Peyer's patch (tissue), 4 donors: ENCODE measurements at regions not wholly inside any gene's neighbourhood (a gene's known extent, or its start where the extent isn't known, plus 50 kb on each side); places are given as distances from the start of the nearest gene placed in this dataset.

ENCODE experiments used
- CTCF ChIP-seq, 6 experiments: fragments of 450-650 bp in 4 of 6; fragments of 200-600 bp in 2 of 6; sonication (generic) in 1 of 6; IDR thresholded peaks; one replicate each; pipeline ENCODE4 v1.5.1; 2017 to 2019; ENCODE audit warnings: antibody characterized with exemption in 6 of 6, mild to moderate bottlenecking in 3 of 6, moderate library complexity in 1 of 6
- POLR2A ChIP-seq, 2 donors: fragments of 450-650 bp; IDR thresholded peaks; one replicate each; pipeline ENCODE4 v1.5.1; 2017; ENCODE audit warnings: antibody characterized with exemption in 2 of 2, mild to moderate bottlenecking in 2 of 2, moderate library complexity in 2 of 2

- TF ChIP-seq CTCF (IDR thresholded peaks at IDR 0.05) (no peak), POLR2A (IDR thresholded peaks at IDR 0.05) (no peak)
Measured at GRCh38 chr21:31576428-31576827, 83.1 kb upstream of the SOD1 start.
